SK-N-MC (cell line): ENCODE measurements at regions not wholly inside any gene's neighbourhood (a gene's known extent, or its start where the extent isn't known, plus 50 kb on each side); places are given as distances from the start of the nearest gene placed in this dataset.

Experiments used
- EZH2 ChIP-seq: fragments of 200-600 bp; sonication (generic); IDR thresholded peaks from one replicate; pipeline ENCODE4 v1.6.1; 2017; ENCODE audit warnings: antibody characterized with exemption
- FOXP2 ChIP-seq: optimal IDR thresholded peaks from 2 replicates; pipeline ENCODE3; 2011; ENCODE audit warnings: mild to moderate bottlenecking, moderate library complexity; ENCODE audit not compliant: insufficient read depth; ENCODE audit errors: extremely low read length, control extremely low read depth
- POLR2AphosphoS5 ChIP-seq: IDR thresholded peaks from 2 replicates; pipeline ENCODE4 v1.6.1; 2012; ENCODE audit warnings: mild to moderate bottlenecking, low read depth, low read length, borderline replicate concordance

GRCh38 chr20:12409501-12409900, 491.8 kb downstream of the BTBD3 start:
- TF ChIP-seq EZH2 (no peak), POLR2AphosphoS5 (no peak), FOXP2 (no peak)
